Neural crest cell (in vitro differentiated cells): ENCODE measurements at regions not wholly inside any gene's neighbourhood (a gene's known extent, or its start where the extent isn't known, plus 50 kb on each side); places are given as distances from the start of the nearest gene placed in this dataset.

Experiments
- DNase-seq: peaks from one replicate; pipeline ENCODE4 v3.0.0; 2021; ENCODE audit warnings: low read depth, mixed read lengths, low spot score
- H3K27ac Mint-ChIP-seq: one replicate; pipeline ENCODE4 v1.8.0; 2021; ENCODE audit warnings: mild to moderate bottlenecking, mixed read lengths; ENCODE audit not compliant: unreplicated experiment
- H3K27me3 Mint-ChIP-seq: 2 replicates; pipeline ENCODE4 v1.8.0; 2021; ENCODE audit warnings: low read depth, mild to moderate bottlenecking, mixed read lengths
- H3K36me3 Mint-ChIP-seq: 2 replicates; pipeline ENCODE4 v1.8.0; 2021; ENCODE audit warnings: low read depth, mild to moderate bottlenecking, mixed read lengths
- H3K4me1 Mint-ChIP-seq: 2 replicates; pipeline ENCODE4 v1.8.0; 2021; ENCODE audit warnings: mixed read lengths
- H3K4me3 Mint-ChIP-seq: one replicate; pipeline ENCODE4 v1.8.0; 2021; ENCODE audit warnings: mild to moderate bottlenecking, mixed read lengths
- H3K9me3 Mint-ChIP-seq: 2 replicates; pipeline ENCODE4 v1.8.0; 2021; ENCODE audit warnings: mixed read lengths
- TF ChIP-seq, protein P1 (sequence below): fragments of 200-600 bp; sonication (generic); conservative IDR thresholded peaks from 2 replicates; pipeline ENCODE4 v1.5.0; 2021; ENCODE audit warnings: antibody characterized with exemption, mild to moderate bottlenecking

DNA sequence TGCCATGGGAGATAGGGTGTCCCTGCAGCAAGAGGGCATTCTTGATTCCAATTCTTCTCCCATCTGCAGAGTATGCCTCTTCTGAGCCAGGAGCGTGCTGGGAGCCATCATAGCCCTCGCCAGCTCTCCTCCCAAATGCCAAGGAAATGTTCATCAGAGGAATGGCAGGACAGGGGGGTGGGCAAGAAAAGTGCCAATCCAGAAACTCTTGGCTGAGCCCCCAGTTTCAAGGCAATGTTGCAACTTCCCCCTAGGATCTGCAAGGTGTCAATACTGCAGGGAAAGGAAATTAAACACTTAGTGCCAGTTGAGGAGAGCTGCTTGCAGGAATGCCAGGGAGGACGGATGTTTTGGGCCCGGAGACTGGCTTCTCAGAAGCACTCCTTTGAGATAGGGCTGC, 94.8 kb upstream of the PRDM11 start:
- Mint-ChIP-seq H3K36me3 (no peaks in the 10 kb centered on the region), H3K27ac (no peak overlapping the region), H3K4me1 (peaks cover 9% of the 10 kb centered on the region), H3K4me3 (no peak overlapping the region), H3K9me3 (no peaks in the 10 kb centered on the region), H3K27me3 (peaks cover 13% of the 10 kb centered on the region)
- TF ChIP-seq, protein P1, sequence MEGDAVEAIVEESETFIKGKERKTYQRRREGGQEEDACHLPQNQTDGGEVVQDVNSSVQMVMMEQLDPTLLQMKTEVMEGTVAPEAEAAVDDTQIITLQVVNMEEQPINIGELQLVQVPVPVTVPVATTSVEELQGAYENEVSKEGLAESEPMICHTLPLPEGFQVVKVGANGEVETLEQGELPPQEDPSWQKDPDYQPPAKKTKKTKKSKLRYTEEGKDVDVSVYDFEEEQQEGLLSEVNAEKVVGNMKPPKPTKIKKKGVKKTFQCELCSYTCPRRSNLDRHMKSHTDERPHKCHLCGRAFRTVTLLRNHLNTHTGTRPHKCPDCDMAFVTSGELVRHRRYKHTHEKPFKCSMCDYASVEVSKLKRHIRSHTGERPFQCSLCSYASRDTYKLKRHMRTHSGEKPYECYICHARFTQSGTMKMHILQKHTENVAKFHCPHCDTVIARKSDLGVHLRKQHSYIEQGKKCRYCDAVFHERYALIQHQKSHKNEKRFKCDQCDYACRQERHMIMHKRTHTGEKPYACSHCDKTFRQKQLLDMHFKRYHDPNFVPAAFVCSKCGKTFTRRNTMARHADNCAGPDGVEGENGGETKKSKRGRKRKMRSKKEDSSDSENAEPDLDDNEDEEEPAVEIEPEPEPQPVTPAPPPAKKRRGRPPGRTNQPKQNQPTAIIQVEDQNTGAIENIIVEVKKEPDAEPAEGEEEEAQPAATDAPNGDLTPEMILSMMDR, result no peak
- DNase-seq, result no peak

DNA sequence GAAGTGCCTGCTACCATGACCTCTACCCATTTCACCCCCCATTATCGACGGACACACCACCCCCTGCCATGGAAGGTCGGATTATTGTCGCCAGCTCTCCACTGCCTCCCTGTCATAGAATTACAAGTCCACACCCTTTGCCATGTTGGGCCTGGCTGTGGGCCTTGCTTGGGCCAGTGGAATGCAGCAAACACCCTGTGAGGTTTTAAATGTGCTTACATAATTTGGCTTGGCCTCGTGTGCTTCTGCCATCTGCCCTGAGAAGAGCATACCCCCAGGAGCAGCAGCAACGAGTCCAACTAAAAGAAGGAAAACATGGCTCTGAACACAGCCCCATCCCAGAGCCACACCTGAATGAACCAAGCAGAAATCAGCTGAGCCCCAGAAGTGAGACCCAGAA, 94.1 kb upstream of the PRDM11 start:
- peaks cover 13% of the 10 kb centered on the region for H3K27me3 Mint-ChIP-seq
- no peak for DNase-seq
- H3K4me1 Mint-ChIP-seq, result peaks cover 15% of the 10 kb centered on the region
- H3K27ac Mint-ChIP-seq, result no peak overlapping the region
- H3K4me3 Mint-ChIP-seq, result no peak overlapping the region
- TF ChIP-seq, protein P1, result no peak
- no peaks in the 10 kb centered on the region for H3K36me3 Mint-ChIP-seq
- H3K9me3 Mint-ChIP-seq, result no peaks in the 10 kb centered on the region

DNA sequence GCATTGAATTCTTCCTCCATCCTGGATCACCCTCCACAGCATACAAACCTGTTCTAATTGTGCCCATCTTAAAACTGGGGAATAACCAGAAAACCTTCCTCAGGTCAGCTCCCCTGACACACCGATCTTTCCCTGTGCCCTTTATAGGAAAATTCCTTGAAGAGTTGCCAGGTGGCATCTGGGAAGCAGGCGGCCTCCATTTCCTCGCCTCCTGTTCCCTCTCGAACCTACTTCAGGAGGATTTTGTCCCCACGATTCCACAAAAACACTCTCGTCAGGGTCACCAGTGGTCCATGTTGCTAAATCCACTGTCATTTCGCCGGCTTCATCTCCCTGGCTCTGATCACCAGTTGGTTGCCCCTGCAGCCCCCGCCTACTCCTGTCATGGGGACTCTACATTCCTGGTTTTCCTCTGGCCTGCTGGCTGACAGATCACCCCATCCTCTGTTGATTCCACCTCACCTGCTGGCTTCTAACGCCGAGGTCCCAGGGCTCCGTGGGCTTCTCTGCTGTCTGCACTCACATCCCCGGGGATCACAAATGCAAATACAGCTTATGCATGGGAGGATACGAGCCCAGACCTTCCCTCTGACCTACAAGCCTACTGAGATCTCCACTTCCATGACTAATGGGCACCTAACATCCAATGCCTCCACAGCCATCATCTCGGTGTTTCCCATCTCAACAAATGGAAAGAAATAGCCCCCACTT, 92.5 kb upstream of the PRDM11 start:
- H3K36me3 Mint-ChIP-seq, result no peaks in the 10 kb centered on the region
- no peak for DNase-seq
- H3K27ac Mint-ChIP-seq, result no peak overlapping the region
- H3K27me3 Mint-ChIP-seq, result peaks cover 13% of the 10 kb centered on the region
- peaks cover 20% of the 10 kb centered on the region for H3K4me1 Mint-ChIP-seq
- no peaks in the 10 kb centered on the region for H3K9me3 Mint-ChIP-seq
- H3K4me3 Mint-ChIP-seq, result no peak overlapping the region
- TF ChIP-seq, protein P1, result no peak

DNA sequence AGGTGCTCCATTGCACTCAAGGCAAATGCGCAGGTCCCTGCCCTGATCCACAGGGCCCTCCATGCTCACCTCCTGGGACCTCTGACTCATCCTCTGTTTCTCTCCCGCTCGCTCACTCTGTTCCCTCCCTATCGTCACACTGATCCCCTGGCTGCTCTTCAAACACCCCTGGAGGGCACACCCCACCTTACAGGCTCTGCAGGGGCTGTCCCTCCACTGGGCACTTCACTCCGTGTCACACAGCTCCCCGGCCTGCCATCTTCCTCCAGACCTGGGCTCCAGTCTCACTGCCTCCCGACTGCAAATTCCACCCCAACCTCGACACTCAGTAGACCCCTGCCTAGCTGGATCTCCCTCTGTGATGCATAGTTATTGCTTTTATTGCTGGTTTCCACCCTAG, 91.5 kb upstream of the PRDM11 start:
- Mint-ChIP-seq H3K4me3 (no peak overlapping the region), H3K27me3 (peaks cover 13% of the 10 kb centered on the region), H3K27ac (no peak overlapping the region), H3K4me1 (peaks cover 20% of the 10 kb centered on the region), H3K36me3 (no peaks in the 10 kb centered on the region), H3K9me3 (no peaks in the 10 kb centered on the region)
- TF ChIP-seq, protein P1, result no peak
- no peak for DNase-seq

DNA sequence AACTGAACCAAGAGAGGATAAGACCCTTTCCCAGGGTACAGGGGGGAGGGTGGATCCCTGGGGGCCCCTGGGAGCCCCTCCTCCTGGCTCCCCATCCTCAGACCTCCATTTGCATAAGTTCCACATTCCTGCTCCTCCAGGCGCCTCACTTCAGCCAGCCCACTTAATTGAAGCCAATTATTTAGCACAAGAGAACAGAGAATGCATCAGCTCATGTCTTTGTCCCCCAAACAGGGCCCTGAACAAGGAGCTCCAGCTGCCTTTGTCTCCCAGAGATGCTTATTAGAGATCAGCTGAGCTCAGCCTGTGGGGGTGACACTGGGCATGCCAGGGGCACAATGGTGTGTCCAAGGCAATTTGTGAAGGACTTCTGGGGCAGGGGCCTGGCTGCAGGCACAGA, 89.9 kb upstream of the PRDM11 start:
- no peak overlapping the region for H3K4me3 Mint-ChIP-seq
- no peaks in the 10 kb centered on the region for H3K36me3 Mint-ChIP-seq
- H3K27ac Mint-ChIP-seq, result no peak overlapping the region
- TF ChIP-seq, protein P1, result no peak
- H3K27me3 Mint-ChIP-seq, result peaks cover 15% of the 10 kb centered on the region
- no peak for DNase-seq
- no peaks in the 10 kb centered on the region for H3K9me3 Mint-ChIP-seq
- peaks cover 28% of the 10 kb centered on the region for H3K4me1 Mint-ChIP-seq
